Skeletal muscle tissue (tissue), 3 donors: ENCODE measurements at regions not wholly inside any gene's neighbourhood (a gene's known extent, or its start where the extent isn't known, plus 50 kb on each side); places are given as distances from the start of the nearest gene placed in this dataset.

Experiments used
- H3K27ac ChIP-seq: one replicate; pipeline ENCODE4 v1.7.0; 2013; ENCODE audit warnings: mild to moderate bottlenecking, low read depth, low read length, inconsistent platforms
- H3K27me3 ChIP-seq, 3 donors: one replicate each; pipeline ENCODE4 v1.7.0; 2013; ENCODE audit warnings: low read length in 3 of 3; ENCODE audit not compliant: control insufficient read depth in 3 of 3, insufficient read depth in 3 of 3
- H3K36me3 ChIP-seq, 3 donors: one replicate each; pipeline ENCODE4 v1.7.0; 2013; ENCODE audit warnings: low read length in 3 of 3; ENCODE audit not compliant: control insufficient read depth in 3 of 3, insufficient read depth in 3 of 3
- H3K4me1 ChIP-seq, 3 donors: one replicate each; pipeline ENCODE4 v1.7.0; 2013; ENCODE audit warnings: low read length in 3 of 3, mild to moderate bottlenecking in 3 of 3; ENCODE audit not compliant: control insufficient read depth in 3 of 3, insufficient read depth in 3 of 3
- H3K4me3 ChIP-seq, 3 donors: one replicate each; pipeline ENCODE4 v1.7.0; 2013; ENCODE audit warnings: low read length in 3 of 3
- H3K9ac ChIP-seq, 3 donors: one replicate each; pipeline ENCODE4 v1.7.0; 2013; ENCODE audit warnings: low read length in 3 of 3, mild to moderate bottlenecking in 3 of 3, moderate library complexity in 2 of 3, low read depth in 1 of 3
- H3K9me3 ChIP-seq, 3 donors: one replicate each; pipeline ENCODE4 v1.7.0; 2013; ENCODE audit warnings: low read length in 3 of 3; ENCODE audit not compliant: control insufficient read depth in 3 of 3
- donor health status: Osteomylitis.

- Histone ChIP-seq H3K27me3 (no peaks in the 10 kb centered on the region), H3K4me3 (no peak overlapping the region), H3K27ac (no peak overlapping the region), H3K9ac (no peak overlapping the region), H3K36me3 (no peaks in the 10 kb centered on the region), H3K9me3 (no peaks in the 10 kb centered on the region), H3K4me1 (no peaks in the 10 kb centered on the region)
Measured at GRCh38 chr12:89216211-89216952, 135.9 kb downstream of the DUSP6 start.

- no peaks in the 10 kb centered on the region for H3K9me3 ChIP-seq
- H3K36me3 ChIP-seq = no peaks in the 10 kb centered on the region
- H3K4me3 ChIP-seq = no peak overlapping the region
- no peak overlapping the region for H3K9ac ChIP-seq
- H3K4me1 ChIP-seq = no peaks in the 10 kb centered on the region
- H3K27me3 ChIP-seq = no peaks in the 10 kb centered on the region
- H3K27ac ChIP-seq = no peak overlapping the region
Measured at GRCh38 chr12:89215196-89215595, 137.1 kb downstream of the DUSP6 start.

GRCh38 chr12:89213747-89214146 is 138.6 kb downstream of the DUSP6 start:
- Histone ChIP-seq H3K4me1 (no peaks in the 10 kb centered on the region), H3K9ac (no peak overlapping the region), H3K4me3 (no peak overlapping the region), H3K9me3 (no peaks in the 10 kb centered on the region), H3K27me3 (no peaks in the 10 kb centered on the region), H3K36me3 (no peaks in the 10 kb centered on the region), H3K27ac (no peak overlapping the region)

GRCh38 chr12:89213139-89213538 is 139.2 kb downstream of the DUSP6 start:
- Histone ChIP-seq H3K9me3 (no peaks in the 10 kb centered on the region), H3K4me3 (no peak overlapping the region), H3K9ac (no peak overlapping the region), H3K27me3 (no peaks in the 10 kb centered on the region), H3K36me3 (no peaks in the 10 kb centered on the region), H3K27ac (peak overlapping the region; percentile 3), H3K4me1 (no peaks in the 10 kb centered on the region)

DNA sequence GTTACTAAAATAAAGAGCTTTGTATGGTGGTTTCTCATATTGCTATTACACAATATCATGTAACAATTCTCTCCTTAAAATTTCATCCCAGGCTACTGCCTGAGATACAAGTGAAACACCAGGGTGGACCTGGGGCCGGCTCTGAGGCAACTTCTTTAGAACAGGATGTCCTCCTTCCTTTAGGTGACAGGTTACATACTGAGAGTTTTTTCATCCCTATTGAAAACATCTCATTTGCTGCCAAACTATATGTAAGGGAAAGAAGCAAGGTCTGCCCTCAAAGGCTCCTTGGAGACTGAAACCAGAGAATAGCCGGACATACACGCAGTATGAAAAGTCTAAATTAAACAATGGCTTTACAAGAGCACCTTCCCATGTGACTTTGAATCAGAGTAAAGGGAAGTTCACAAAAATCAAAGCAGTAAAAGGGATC is 139.9 kb downstream of the DUSP6 start:
- H3K9ac ChIP-seq = no peak overlapping the region
- H3K4me1 ChIP-seq = no peaks in the 10 kb centered on the region
- H3K9me3 ChIP-seq = no peaks in the 10 kb centered on the region
- H3K4me3 ChIP-seq = no peak overlapping the region
- no peaks in the 10 kb centered on the region for H3K36me3 ChIP-seq
- H3K27ac ChIP-seq = no peak overlapping the region
- H3K27me3 ChIP-seq = no peaks in the 10 kb centered on the region

GRCh38 chr12:89211456-89211855 is 140.8 kb downstream of the DUSP6 start:
- H3K36me3 ChIP-seq = no peaks in the 10 kb centered on the region
- H3K4me1 ChIP-seq = no peaks in the 10 kb centered on the region
- H3K27ac ChIP-seq = peak overlapping the region; percentile 5
- no peaks in the 10 kb centered on the region for H3K27me3 ChIP-seq
- H3K4me3 ChIP-seq = no peak overlapping the region
- H3K9me3 ChIP-seq = no peaks in the 10 kb centered on the region
- H3K9ac ChIP-seq = no peak overlapping the region

DNA sequence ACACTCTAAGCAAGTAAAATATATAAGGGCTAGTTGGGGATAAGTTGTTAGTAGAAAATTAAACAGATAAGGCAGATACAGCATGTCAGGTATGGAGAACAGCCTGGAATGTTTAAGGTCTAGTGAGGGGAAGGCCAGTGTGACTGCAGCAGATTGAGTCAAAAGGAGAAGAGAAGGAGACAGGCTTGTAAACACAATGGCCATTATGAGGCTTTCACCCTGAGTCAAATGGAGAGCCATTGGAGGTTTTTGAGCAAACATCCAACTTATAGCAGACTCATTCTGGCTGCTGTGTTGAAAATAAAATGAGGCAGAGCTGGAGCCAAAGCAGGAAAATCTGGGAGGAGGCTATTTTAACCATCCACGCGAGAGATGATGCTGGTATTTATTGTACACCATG is 142.0 kb downstream of the DUSP6 start:
- H3K9ac ChIP-seq = no peak overlapping the region

GRCh38 chr12:89208661-89209096 is 143.6 kb downstream of the DUSP6 start:
- Histone ChIP-seq H3K27ac (no peak overlapping the region), H3K4me3 (no peak overlapping the region), H3K9ac (no peak overlapping the region), H3K36me3 (no peaks in the 10 kb centered on the region), H3K9me3 (no peaks in the 10 kb centered on the region), H3K27me3 (no peaks in the 10 kb centered on the region), H3K4me1 (no peaks in the 10 kb centered on the region)

More for the DNA sequence above, 142.0 kb downstream of the DUSP6 start:
- Histone ChIP-seq H3K4me3 (no peak overlapping the region), H3K27ac (no peak overlapping the region), H3K27me3 (no peaks in the 10 kb centered on the region), H3K4me1 (no peaks in the 10 kb centered on the region), H3K36me3 (no peaks in the 10 kb centered on the region), H3K9me3 (no peaks in the 10 kb centered on the region)

- H3K27ac ChIP-seq = no peak overlapping the region
- no peak overlapping the region for H3K9ac ChIP-seq
- no peaks in the 10 kb centered on the region for H3K36me3 ChIP-seq
- H3K4me1 ChIP-seq = no peaks in the 10 kb centered on the region
- no peaks in the 10 kb centered on the region for H3K9me3 ChIP-seq
- no peaks in the 10 kb centered on the region for H3K27me3 ChIP-seq
- H3K4me3 ChIP-seq = no peak overlapping the region
Measured at GRCh38 chr12:89206390-89206789, 145.9 kb downstream of the DUSP6 start.

DNA sequence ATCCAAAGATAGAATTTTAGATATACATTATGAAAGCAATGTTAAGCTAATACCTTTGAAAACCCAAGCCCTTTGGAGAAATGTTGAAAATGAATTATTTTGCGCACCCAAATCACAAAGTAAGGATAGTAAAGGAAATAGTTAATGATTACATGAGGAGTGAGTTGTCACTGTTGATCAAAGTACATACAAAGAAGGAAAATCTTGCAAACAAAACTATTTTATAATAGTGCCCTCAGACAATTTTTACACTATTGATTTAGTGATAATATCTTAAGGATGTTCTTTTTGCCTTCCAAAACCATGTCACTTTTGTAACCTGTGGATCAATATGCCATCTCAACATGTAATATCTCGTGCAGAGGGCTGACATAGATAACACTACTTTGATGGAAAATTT is 146.8 kb downstream of the DUSP6 start:
- no peak overlapping the region for H3K9ac ChIP-seq

More for the DNA sequence above, 146.8 kb downstream of the DUSP6 start:
- Histone ChIP-seq H3K4me1 (no peaks in the 10 kb centered on the region), H3K27ac (no peak overlapping the region), H3K27me3 (no peaks in the 10 kb centered on the region), H3K36me3 (no peaks in the 10 kb centered on the region), H3K9me3 (no peaks in the 10 kb centered on the region), H3K4me3 (no peak overlapping the region)
